Activated CD4-positive, CD25-positive, alpha-beta regulatory T cell treated with anti-CD3 and anti-CD28 coated beads, Interleukin-2, amount 50 U/mL, for 16 hours (primary cell): ENCODE measurements at regions not wholly inside any gene's neighbourhood (a gene's known extent, or its start where the extent isn't known, plus 50 kb on each side); places are given as distances from the start of the nearest gene placed in this dataset.
"Not testable (repeated sequence)": the region's sequence is repeated elsewhere in the genome, so short reads cannot be mapped to it uniquely, and the experiment has no call there.

Experiments used
- DNase-seq: peaks from one replicate; pipeline ENCODE4 v3.0.0-alpha.2; 2020; ENCODE audit warnings: low read depth, low spot score

GRCh38 chr17:30686538-30687479 is 137.7 kb downstream of the CRLF3 start:
- not testable (repeated sequence) for DNase-seq

- not testable (repeated sequence) for DNase-seq
These were observed 142.2 kb downstream of the CRLF3 start for GRCh38 chr17:30682280-30682679.

- not testable (repeated sequence) for DNase-seq
These were observed 143.8 kb downstream of the CRLF3 start for GRCh38 chr17:30680681-30681080.

- DNase-seq: no peak
These were observed 146.8 kb downstream of the CRLF3 start for GRCh38 chr17:30677550-30678249.

GRCh38 chr17:30675777-30676492 is 148.6 kb downstream of the CRLF3 start:
- DNase-seq: not testable (repeated sequence)

- DNase-seq: not testable (repeated sequence)
These were observed 155.3 kb downstream of the CRLF3 start for GRCh38 chr17:30669217-30669649.

GRCh38 chr17:30668360-30669181 is 155.9 kb downstream of the CRLF3 start:
- DNase-seq: not testable (repeated sequence)

- DNase-seq: not testable (repeated sequence)
These were observed 156.7 kb downstream of the CRLF3 start for GRCh38 chr17:30667657-30668359.

GRCh38 chr17:30666838-30667656 is 157.4 kb downstream of the CRLF3 start:
- not testable (repeated sequence) for DNase-seq

- DNase-seq: not testable (repeated sequence)
These were observed 160.6 kb downstream of the CRLF3 start for GRCh38 chr17:30663727-30664455.

- not testable (repeated sequence) for DNase-seq
These were observed 167.3 kb downstream of the CRLF3 start for GRCh38 chr17:30657148-30657547.

GRCh38 chr17:30653038-30653437 is 171.5 kb downstream of the CRLF3 start:
- not testable (repeated sequence) for DNase-seq

GRCh38 chr17:30650149-30650548 is 172.9 kb downstream of the GOSR1 start:
- not testable (repeated sequence) for DNase-seq

- DNase-seq: not testable (repeated sequence)
These were observed 170.9 kb downstream of the GOSR1 start for GRCh38 chr17:30648015-30648620.

GRCh38 chr17:30645875-30646274 is 168.7 kb downstream of the GOSR1 start:
- DNase-seq: not testable (repeated sequence)

GRCh38 chr17:30644713-30645112 is 167.5 kb downstream of the GOSR1 start:
- not testable (repeated sequence) for DNase-seq

- not testable (repeated sequence) for DNase-seq
These were observed 167.1 kb downstream of the GOSR1 start for GRCh38 chr17:30644287-30644686.

GRCh38 chr17:30641428-30641827 is 164.2 kb downstream of the GOSR1 start:
- not testable (repeated sequence) for DNase-seq
